OCI-LY7 (cell line): ENCODE measurements at regions not wholly inside any gene's neighbourhood (a gene's known extent, or its start where the extent isn't known, plus 50 kb on each side); places are given as distances from the start of the nearest gene placed in this dataset.

ENCODE experiments used
- EZH2phosphoT487 ChIP-seq: fragments of 200-600 bp; sonication (generic); IDR thresholded peaks from 2 replicates; pipeline ENCODE4 v1.6.1; 2018; ENCODE audit warnings: low read depth, borderline replicate concordance, mild to moderate bottlenecking, mixed run types, antibody characterized with exemption, low read length, moderate library complexity, mixed read lengths
- TF ChIP-seq, protein P1 (sequence below): fragments of 200-600 bp; sonication (generic); conservative IDR thresholded peaks from 2 replicates; pipeline ENCODE4 v1.5.1; 2014; ENCODE audit warnings: mild to moderate bottlenecking, antibody characterized with exemption, low read length, moderate library complexity, mixed read lengths

DNA sequence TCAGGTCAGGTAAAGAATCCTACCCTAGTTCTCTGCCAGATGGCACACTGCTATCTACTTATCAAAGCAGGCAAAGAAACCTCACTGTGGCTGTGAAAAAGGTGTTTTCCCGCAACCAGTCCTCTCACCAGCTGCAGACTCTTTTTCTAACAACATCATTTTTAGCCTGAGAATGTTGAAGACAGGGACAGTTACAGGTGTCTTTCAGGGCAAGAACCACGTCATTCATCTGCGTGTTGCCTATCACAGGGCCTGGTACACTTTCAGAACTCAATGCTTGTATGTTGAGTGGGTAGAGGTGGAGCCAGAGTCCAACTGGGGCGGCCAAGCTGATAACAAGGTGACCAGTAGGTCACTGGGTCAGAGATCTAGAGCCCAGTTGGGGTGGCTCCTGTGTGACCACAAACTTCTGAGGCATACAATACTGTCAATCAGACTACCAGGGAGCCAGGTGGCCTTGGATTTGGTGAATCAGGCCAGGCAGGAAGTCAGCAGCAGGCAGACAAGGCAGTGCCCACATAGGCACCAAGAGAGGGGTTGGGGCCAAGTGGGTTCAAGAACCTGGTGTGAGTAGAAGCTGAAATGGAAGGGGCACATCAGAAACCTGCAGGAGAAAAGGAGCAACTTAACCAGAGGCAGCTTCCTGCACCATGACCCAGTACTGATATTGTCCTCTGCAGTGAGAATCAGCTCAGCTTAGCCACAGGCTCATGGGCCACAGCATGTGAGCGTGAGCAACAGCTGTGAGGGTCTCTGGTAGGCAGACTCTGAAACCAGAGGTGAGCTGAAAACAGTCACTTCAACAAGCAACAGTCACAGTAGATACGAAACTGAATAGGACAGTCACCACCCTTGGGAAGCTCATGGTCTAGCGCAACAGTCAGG is 123.6 kb downstream of the DTL start:
- TF ChIP-seq, protein P1, sequence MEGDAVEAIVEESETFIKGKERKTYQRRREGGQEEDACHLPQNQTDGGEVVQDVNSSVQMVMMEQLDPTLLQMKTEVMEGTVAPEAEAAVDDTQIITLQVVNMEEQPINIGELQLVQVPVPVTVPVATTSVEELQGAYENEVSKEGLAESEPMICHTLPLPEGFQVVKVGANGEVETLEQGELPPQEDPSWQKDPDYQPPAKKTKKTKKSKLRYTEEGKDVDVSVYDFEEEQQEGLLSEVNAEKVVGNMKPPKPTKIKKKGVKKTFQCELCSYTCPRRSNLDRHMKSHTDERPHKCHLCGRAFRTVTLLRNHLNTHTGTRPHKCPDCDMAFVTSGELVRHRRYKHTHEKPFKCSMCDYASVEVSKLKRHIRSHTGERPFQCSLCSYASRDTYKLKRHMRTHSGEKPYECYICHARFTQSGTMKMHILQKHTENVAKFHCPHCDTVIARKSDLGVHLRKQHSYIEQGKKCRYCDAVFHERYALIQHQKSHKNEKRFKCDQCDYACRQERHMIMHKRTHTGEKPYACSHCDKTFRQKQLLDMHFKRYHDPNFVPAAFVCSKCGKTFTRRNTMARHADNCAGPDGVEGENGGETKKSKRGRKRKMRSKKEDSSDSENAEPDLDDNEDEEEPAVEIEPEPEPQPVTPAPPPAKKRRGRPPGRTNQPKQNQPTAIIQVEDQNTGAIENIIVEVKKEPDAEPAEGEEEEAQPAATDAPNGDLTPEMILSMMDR, result no peak
- no peak for TF ChIP-seq EZH2phosphoT487
